ENCODE measurements at regions not wholly inside any gene's neighbourhood (a gene's known extent, or its start where the extent isn't known, plus 50 kb on each side); places are given as distances from the start of the nearest gene placed in this dataset.
"Not testable (repeated sequence)": the region's sequence is repeated elsewhere in the genome, so short reads cannot be mapped to it uniquely, and the experiment has no call there.

GRCh38 chr9:16057541-16057940 lies 504.7 kb downstream of the CCDC171 start:
- no peak for DNase-seq

DNA sequence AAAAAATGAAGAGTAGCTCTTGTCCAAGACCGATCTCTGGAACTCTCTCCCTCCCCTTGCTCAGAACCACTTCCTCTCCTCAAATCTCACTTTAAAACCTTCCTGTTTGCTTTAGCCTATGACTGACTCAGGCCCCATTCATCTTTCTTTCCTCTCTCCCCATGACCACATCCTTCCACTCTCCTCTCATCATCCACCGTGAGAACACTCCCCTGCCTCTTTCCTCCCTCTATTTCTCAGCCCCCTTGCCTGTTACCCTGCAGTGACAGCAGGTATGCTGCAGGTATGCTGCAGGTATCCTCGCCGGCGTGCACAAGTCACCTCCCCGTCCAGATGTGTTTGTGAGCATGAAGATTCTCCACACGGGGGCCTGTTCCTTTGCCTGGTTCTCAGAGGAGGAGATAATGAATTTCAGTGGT lies 505.3 kb downstream of the CCDC171 start:
- DNase-seq: peak in 1 of 5 experiments; percentile 1

- DNase-seq: no peak
Observed at GRCh38 chr9:16060436-16061129, 507.7 kb downstream of the CCDC171 start.

DNA sequence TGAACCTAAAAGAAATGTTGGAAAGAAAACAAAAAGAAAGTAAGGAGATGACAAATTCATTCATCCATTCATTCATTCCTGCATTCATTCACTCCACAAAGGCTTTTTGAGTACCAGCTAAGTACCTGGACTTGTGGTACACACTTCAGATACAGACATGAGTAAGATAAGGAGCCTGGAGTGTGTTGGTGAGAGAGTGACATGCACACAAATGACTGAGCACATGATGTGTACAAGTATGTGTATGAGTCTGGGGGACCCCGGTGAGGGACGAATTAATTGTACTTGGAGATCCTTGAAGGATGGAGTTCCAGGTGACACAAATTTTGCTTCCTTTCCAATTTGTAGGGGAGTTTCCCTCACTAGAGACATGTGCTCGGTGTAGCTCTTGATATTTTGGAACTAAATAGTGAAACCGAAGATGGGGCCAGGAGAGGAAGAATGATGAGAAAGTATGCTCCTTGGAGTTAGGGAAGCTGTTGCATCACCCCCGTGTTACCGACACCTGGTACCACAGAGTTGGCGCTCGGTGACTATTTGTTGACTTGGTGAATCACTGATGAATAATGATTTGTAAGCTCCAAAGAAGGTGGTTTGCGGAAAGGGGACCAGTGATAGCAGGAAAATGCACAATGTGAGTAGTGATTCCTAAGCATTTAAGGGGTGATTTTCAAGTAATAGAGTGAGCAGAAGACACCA lies 509.8 kb downstream of the CCDC171 start:
- DNase-seq: no peak

DNA sequence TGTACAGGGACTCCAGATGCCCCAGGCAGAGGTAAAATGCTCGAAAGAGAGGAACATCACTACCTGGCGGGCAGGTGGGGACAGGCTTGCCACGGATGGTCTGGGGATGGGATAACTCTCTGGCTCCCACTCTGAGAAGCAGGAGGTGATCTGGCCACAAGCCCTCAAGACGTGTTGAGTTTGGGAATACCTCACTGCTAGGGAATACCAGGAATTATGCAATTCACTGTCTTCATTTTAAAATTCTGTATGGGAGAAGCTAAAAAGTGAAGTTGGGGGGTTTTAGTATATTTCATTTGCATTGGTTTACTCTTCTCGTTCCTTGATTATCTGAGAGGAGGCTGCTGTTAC lies 510.4 kb downstream of the CCDC171 start:
- DNase-seq: no peak

DNA sequence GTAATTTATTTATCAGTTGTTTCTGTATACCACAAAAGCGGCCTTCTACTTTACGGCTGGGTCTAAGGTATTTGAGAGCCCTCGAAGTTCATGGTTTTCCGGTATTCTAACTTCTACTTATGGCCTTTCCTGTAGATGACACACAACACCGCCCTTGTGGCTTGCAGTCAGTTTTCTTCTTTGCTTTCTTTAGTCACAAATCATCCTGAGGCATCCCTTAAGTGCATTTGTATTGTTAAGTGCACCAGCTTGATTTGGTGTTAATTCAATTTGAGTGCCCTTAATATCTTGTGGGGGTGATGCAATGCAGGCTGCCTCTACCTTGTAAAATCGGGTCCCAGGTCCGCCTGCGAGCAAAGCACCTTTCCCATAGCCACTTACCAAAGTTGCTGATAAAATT lies 511.9 kb downstream of the CCDC171 start:
- DNase-seq: no peak

DNA sequence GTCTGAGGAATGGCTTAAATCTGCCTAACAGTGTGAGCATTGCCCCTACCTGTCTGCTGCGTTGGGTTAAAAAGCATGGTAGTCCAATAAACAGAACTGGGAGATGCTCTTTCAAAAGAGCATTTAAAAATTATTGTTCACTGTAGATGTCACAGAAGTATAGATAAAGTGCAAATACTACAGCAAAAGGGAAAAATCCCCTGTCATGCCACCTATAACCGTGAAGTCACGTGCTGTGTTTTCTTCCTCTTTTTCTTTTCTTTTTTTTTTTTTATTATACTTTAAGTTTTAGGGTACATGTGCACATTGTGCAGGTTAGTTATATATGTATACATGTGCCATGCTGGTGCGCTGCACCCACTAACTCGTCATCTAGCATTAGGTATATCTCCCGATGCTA lies 513.4 kb downstream of the CCDC171 start:
- not testable (repeated sequence) for DNase-seq

DNA sequence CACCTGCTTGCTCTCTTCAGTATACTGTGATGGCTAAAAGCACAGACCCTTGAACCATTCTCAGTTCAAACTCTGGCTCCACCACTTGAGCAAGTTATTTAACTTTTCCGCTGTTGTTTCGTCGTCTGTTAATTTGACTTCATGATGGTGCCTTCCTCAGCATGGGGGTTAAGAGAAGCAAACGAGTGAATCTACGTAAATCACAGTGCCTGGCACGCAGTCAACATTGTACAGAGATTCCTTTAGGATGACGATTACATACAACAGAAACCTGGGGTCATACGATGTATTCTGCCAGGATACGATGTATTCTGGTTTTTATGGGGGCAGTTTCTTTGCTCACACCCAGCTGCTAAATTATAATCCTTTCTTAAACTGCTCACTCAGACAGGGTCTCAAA lies 515.6 kb downstream of the CCDC171 start:
- no peak for DNase-seq

DNA sequence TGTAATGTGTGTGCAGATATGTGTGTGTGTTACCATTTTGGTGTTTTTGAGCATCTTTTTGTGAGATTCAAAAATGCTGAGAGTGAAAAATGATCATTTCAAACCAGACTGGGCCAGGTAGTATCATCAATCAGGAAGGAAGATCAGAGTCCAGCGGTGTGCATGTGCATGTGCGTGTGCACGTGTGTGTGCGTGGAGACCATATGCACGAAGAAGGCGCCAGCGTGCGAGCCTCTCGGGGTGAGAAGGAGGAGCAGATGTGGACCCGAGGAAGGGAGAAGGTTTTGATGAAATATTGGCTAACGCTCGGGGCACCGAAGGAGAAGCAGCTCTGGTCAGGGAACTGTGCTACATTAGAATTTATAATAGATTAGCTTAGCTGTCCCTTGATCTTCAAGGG lies 516.4 kb downstream of the CCDC171 start:
- no peak for DNase-seq

DNA sequence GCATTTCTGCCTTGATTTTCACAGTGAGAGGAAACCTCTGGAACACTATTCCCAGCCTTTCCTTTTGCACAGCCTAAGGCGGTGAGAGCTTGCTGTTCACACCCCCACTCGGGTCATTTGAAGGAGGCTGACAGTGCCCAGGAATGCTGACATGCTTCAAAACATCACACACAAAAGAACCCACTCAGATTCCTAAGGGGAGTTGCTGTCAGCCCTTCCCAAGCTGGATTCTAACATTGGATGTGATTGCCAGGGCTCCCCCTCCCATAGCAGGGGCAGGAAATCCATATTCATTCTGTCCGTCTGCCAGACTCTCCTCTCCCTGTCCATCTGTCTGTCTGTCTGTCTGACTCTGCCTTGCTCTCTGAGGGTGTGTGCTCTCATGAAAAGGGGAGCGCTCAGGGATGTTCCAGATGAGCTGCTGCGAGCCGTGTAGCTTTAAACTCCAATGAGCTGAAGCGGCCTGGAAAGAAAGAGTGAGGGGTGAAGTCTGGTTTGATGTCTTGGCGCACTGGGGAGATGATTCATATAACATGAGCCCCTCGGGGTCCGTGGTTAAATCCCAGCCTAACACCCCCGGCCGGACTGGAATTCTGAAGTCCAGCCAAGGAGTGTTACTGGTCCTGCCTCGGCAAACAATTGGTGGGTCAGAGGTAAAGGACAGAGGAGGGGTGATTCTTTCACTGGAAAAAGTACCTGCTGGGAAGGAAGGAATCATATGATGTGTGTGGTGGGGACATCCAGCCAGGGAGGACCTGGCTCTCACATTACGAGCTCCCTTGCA lies 517.0 kb downstream of the CCDC171 start:
- DNase-seq: no peak

GRCh38 chr9:16070455-16071145 lies 517.8 kb downstream of the CCDC171 start:
- no peak for DNase-seq

- DNase-seq: no peak
Observed at GRCh38 chr9:16071400-16071799, 518.6 kb downstream of the CCDC171 start.

DNA sequence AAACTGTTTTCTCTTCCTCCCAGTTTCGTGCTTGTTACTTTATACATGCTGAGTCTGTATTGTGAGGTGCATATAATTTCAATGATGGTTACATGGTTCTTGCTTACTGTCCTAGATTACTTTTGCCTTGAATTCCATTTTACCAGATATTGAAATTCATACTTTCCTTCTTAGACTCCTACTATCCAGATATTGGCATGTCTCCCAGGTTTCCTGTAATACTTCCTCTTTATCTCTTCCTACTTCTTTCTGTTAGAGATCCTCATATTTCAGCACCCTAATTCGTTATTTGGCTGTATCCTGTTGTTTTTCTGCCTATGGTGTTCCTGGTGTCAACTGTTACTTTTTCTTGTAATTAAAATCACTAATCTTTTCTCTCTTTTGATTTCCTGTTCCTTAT lies 522.1 kb downstream of the CCDC171 start:
- DNase-seq: no peak

GRCh38 chr9:16075696-16076095 lies 522.9 kb downstream of the CCDC171 start:
- DNase-seq: no peak

DNA sequence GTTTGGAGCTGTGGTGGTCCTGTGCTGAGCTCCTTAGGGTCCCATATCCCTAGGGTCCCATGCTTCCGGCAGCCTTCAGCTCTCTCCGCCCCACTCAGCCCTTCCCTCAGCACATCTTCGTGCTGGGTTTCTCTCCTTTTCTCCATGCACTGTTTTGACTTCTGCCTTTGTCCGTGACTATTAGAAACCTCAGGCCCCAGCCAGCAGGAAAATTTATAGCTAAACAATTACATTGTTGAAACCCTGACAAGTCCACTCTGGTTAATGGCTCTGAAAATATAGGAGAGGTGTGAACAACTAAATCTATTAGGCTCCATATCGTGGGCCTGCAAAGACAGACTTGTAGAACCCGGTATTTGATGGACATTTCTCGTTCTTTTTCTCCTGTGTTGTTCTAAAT lies 523.7 kb downstream of the CCDC171 start:
- DNase-seq: no peak

GRCh38 chr9:16082796-16083195 lies 530.0 kb downstream of the CCDC171 start:
- DNase-seq: no peak

GRCh38 chr9:16085167-16085726 lies 532.4 kb downstream of the CCDC171 start:
- no peak for DNase-seq

GRCh38 chr9:16090907-16091629 lies 538.2 kb downstream of the CCDC171 start:
- no peak for DNase-seq

DNA sequence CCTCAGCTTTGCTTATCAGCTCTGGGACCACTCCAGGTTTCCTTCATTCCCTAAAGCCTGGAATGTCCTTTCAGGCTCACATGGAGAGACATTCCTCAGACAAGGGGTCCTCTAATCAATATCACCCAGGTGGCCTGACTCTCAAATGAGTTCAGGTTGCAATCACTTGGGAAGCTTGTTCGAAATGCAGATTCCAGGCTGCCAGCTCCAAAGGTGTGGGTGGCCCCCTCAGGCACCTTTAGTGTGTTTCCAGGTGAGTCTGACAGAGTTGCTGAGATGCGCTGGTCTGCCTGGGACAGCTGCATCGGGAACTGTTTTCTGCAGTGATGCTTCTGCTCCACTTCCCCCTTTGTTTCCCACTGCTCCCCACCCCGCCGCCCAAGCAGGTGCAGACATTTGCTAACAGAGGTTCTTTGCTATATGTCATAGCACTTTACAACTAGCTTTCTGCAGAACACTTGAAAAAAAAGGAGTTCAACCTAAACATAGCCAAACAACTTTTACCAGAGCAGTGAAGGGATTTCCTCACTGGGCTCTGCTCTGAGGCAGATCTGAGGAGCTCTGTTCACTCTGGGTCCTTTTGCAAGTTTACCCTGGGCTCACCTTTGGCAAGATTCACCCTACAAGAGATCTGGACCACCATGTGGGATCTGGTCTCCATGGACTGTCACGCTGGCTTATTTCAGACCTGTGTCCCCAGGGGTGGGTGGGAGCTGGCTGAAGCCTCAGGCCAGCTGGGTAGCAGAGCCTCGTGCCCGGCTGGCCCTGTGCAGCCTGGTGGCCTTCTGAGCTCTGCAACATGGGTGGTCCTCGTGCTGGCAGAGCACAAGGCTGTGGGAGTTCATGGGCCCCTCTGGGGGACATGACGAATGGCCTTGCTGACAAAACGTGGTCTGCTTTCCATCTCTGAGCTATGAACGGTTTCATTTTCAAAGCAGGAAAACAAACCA lies 539.6 kb downstream of the CCDC171 start:
- no peak for DNase-seq

GRCh38 chr9:16098306-16098705 lies 545.5 kb downstream of the CCDC171 start:
- no peak for DNase-seq
